HG02798 (cell line): ENCODE measurements at regions not wholly inside any gene's neighbourhood (a gene's known extent, or its start where the extent isn't known, plus 50 kb on each side); places are given as distances from the start of the nearest gene placed in this dataset.

Experiments used
- ATAC-seq: cut with Tn5 transposase; IDR thresholded peaks from one replicate; pipeline ENCODE4 v1.9.1; 2021; ENCODE audit warnings: mild to moderate bottlenecking; ENCODE audit not compliant: unreplicated experiment, poor library complexity

DNA sequence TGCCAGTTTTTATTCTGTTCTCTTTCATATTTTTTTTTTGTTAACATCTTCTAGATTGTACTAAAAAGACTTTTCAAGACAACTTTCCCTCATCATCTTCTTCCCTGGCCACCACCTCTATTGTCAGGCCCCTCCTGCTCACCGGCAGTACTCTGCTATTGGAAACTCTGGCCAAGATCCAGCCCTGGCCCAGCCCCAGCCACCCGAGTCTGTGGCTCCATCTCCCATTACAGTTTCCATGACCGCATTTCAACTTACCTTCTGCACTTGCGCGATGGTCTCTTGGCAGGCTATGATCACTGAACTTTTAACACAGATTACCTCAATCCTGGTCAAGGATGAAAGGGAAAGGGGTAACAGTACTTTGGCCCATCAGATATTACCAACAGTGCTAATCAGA lies 137.7 kb upstream of the POM121L12 start:
- no peak for ATAC-seq

- no peak for ATAC-seq
Observed at GRCh38 chr7:52897288-52897687, 138.1 kb upstream of the POM121L12 start.

DNA sequence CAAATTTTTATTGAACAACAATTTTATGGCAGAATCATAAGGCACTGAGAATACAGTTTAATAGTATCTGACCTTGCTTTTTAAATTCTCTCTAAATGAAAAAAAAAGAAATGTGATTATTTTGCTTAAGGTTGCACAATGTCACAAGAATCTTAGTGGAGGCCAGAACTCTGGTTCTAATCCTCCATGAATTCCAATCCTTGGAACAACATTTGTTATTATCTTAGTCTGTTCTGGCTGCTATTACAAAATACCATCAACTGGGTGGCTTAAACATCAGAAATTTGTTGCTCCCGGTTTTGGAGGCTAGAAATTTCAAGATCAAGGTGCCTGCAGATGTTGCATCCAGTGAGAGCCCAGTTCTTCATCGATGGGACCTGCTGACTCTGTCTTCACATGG lies 158.2 kb upstream of the POM121L12 start:
- ATAC-seq, result no peak

DNA sequence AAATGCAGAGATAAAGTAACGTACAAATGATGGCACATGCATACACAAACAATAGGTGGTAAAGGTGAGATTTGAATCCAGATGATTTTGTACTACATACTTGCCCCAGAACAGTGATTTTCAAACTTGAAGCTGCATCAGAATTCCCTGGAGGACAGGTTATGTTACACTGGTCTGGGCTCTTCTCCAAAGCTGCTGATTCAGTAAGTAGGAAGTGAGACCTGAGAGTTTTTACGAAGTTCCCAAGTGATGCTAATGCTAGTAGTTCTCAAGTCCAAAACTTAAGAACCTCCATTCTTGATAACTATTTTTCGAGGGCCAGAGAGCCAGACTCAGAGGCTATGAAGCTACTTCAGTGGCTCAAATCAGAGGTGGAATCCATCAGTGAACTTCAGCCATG lies 159.0 kb upstream of the POM121L12 start:
- ATAC-seq, result no peak

GRCh38 chr7:52863652-52864051 lies 171.8 kb upstream of the POM121L12 start:
- ATAC-seq, result no peak

GRCh38 chr7:52862321-52862720 lies 173.1 kb upstream of the POM121L12 start:
- ATAC-seq, result no peak

DNA sequence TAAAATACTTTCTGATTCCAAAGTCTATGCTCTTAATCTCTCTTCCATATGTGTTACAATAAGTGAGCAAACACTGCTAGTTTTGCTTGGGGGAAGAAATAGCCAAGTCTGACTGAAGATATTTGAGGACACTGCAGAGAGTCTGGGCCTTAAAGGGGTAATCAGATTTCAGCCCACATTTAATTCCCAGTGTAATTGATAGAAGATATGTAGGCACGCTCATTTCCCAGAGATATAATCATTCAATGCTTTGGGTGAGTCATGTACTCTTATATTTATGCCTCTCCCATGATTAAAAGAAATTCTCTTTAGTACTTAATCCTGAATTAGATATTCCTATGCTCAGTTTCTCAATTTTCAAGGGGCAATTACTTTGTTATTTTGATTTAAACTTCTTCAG lies 178.1 kb upstream of the POM121L12 start:
- no peak for ATAC-seq

GRCh38 chr7:52854681-52855080 lies 180.8 kb upstream of the POM121L12 start:
- no peak for ATAC-seq

DNA sequence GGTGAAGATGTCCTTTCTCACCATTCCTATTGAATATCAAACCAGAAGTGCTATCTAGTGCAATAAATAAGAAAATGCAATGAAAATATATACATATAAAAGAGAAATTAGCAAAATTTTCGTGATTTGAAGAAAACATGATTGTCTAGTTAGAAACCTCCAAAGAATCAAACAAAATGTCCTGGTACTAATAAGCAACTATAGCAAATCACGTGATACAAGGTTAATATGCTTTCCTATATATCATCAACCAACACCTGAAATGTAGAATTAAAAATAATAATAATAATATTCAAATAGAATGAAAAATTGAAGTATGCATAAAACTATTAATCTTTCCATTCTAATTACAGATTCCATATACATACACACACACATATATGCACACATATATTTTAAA lies 183.9 kb upstream of the POM121L12 start:
- no peak for ATAC-seq

- ATAC-seq, result no peak
Observed at GRCh38 chr7:52843436-52843835, 192.0 kb upstream of the POM121L12 start.

- no peak for ATAC-seq
Observed at GRCh38 chr7:52842202-52842900, 193.1 kb upstream of the POM121L12 start.

GRCh38 chr7:52838981-52839411 lies 196.4 kb upstream of the POM121L12 start:
- no peak for ATAC-seq

DNA sequence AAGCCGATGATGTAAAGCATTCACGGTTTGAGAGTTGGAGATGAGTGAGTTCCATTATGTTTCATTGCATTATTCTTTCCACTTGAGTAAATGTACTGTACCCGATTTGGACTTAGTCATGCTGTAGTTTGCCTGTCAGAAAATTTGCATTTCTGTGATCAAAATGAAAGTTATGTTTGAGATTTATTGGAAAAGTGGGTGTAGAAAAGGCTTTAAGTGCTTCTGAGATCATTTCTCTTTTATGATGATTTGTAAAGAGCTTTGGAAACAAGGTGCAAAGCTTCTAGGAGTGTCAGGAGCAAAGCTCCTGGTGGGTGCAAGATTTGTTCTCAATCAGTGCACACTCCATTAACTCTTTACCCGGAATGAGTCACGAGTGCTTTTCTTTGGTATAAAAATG lies 204.1 kb upstream of the POM121L12 start:
- ATAC-seq, result no peak

GRCh38 chr7:52830801-52831200 lies 204.6 kb upstream of the POM121L12 start:
- no peak for ATAC-seq

- ATAC-seq, result no peak
Observed at GRCh38 chr7:52826515-52827265, 208.7 kb upstream of the POM121L12 start.

DNA sequence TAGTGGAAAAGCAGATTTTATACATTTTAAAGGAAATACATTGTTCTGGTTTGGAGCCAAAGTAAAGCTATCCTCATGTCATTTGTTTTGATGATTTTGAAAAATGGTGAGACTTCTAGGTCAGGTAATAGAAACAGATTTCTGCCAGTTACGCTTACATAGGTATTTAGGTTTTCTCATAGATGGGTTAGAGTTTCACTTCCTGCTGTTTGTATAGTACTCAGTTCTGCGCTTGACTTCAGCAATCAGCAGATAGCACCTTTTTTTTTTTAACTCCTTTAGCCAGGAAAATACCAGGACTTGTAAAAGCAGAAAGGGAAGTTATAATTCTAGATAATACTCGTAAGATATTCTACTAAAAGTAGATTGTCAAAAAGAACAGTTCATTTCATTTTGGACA lies 209.8 kb upstream of the POM121L12 start:
- no peak for ATAC-seq

DNA sequence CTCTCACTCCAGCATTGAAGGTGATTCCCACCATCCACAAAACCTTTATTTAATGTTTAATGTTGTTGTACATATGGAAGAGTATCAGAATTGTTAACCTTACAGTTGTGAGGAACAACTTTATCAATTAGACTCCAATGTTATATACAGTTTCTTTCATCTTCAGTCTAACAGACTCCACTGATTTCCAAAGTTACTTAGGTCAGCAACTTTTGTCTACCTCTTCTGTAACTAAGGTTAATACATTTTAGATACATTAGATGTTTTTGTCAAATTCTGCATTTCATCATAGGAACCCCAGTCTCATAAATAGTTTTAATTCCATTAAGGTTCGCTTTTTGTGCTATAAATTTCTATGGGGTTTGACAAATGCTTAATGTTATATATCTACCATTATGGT lies 223.9 kb upstream of the POM121L12 start:
- no peak for ATAC-seq

DNA sequence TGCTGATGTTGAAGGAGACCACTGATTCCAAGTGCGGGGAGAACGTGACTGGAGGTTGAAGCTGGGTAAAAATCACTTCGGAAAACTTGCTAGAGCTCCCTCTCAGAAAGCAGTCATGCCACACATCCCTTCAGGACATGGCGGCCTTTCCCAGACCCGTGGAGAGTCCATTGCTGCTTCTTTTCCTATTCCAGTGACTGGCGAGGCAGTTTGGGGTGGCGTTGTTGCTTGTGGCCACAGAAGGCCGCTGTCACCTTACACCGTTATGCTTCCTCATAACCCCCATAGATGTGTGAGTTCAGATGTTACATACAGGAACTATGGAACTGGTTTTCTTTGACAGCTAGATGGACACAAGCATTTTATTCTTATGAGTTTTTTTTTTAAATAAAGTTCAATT lies 235.6 kb upstream of the POM121L12 start:
- ATAC-seq, result no peak

GRCh38 chr7:52797801-52798200 lies 237.6 kb upstream of the POM121L12 start:
- no peak for ATAC-seq

DNA sequence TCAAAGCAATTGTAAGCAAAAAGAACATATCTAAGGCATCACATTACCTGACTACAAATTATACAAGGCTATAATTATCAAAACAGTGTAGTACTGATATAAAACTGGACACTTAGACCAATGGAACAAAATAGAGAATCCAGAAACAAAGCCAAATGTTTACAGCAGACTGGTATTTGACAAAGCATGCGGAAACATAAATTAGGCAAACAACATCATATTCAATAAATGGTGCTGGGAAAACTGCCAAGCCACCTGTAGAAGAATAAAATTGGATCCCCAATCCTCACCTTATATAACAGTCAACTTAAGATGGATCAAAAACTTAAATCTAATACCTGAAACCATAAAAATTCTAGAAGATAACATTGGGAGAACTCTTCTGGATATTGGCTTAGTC lies 240.8 kb upstream of the POM121L12 start:
- ATAC-seq, result no peak

DNA sequence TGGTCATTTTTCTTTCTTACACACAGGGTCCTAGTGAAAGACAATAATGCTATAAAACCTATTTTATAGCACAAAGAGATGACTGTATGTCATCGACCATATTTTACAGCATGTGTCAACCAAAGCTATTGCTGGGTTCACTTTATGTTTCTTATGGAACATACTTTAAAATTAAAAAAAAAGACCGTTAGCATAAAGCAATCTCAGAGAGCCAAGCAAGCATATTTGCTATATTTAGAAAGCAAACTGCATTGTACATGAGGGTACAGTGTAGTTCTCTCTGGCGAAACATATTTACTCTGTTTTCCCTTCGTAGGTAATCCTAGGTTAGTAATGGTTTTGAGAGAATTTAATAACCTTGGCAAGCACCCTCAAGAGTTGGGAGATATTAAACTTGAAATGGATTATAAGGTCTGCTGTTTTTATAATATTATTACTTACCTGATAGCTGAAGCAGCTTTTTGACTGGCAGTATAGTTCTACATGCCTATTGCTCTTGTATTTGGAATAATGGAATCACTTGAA lies 244.2 kb upstream of the POM121L12 start:
- ATAC-seq, result no peak

DNA sequence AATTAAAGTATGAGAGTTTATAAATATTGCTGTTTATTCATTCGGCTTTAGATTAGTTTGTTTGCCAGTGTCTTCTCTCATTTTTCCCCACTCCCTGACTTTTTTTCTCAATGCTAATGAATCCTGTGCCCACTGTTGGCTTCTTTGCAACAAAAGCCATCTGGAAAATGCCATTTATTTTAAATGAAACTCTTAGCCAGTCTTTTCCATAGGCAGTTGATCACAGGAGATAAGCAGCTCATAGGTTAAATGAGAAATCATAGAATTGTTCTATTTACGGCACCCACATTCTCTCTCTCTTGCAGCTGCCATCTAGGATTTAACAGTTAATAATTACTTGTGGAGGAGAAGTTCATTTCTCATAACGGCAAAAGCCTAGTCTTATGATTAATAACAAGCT lies 249.3 kb upstream of the POM121L12 start:
- ATAC-seq, result no peak
